ENCODE measurements at regions not wholly inside any gene's neighbourhood (a gene's known extent, or its start where the extent isn't known, plus 50 kb on each side); places are given as distances from the start of the nearest gene placed in this dataset.
"Not testable (repeated sequence)": the region's sequence is repeated elsewhere in the genome, so short reads cannot be mapped to it uniquely, and the experiment has no call there.

GRCh38 chr1:30099587-30100523, 623.5 kb downstream of the MATN1 start:
- Mint-ChIP-seq H3K36me3 (ENCODE audit: low read depth) (no peaks in the 10 kb centered on the region), H3K27ac (no peak overlapping the region), H3K4me1 (ENCODE audit: low read depth) (no peaks in the 10 kb centered on the region), H3K4me3 (no peak overlapping the region), H3K9me3 (no peaks in the 10 kb centered on the region), H3K27me3 (ENCODE audit: insufficient read depth) (peaks cover 23% of the 10 kb centered on the region)
- TF ChIP-seq, protein P1, sequence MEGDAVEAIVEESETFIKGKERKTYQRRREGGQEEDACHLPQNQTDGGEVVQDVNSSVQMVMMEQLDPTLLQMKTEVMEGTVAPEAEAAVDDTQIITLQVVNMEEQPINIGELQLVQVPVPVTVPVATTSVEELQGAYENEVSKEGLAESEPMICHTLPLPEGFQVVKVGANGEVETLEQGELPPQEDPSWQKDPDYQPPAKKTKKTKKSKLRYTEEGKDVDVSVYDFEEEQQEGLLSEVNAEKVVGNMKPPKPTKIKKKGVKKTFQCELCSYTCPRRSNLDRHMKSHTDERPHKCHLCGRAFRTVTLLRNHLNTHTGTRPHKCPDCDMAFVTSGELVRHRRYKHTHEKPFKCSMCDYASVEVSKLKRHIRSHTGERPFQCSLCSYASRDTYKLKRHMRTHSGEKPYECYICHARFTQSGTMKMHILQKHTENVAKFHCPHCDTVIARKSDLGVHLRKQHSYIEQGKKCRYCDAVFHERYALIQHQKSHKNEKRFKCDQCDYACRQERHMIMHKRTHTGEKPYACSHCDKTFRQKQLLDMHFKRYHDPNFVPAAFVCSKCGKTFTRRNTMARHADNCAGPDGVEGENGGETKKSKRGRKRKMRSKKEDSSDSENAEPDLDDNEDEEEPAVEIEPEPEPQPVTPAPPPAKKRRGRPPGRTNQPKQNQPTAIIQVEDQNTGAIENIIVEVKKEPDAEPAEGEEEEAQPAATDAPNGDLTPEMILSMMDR (IDR thresholded peaks at IDR 0.05): no peak
- DNase-seq: no peak

DNA sequence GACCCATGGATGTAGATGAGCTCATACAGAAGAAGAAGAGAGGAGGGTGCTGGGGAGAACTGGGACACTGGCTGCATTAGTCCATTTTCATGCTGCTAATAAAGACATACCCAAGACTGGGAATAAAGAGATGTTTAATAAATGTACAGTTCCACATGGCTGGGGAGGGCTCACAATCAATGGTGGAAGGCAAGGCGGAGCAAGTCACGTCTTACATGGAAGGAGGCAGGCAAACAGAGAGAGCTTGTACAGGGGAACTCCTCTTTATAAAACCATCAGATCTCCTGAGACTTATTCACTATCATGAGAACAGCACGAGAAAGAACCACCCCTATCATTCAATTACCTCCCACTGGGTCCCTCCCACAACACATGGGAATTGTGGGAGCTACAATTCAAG, 625.5 kb downstream of the MATN1 start:
- H3K4me1 Mint-ChIP-seq (ENCODE audit: low read depth); H3K36me3 Mint-ChIP-seq (ENCODE audit: low read depth); H3K4me3 Mint-ChIP-seq; DNase-seq; H3K27ac Mint-ChIP-seq: not testable (repeated sequence)
- H3K27me3 Mint-ChIP-seq (ENCODE audit: insufficient read depth): peaks cover 18% of the 10 kb centered on the region
- H3K9me3 Mint-ChIP-seq: peaks cover 14% of the 10 kb centered on the region

DNA sequence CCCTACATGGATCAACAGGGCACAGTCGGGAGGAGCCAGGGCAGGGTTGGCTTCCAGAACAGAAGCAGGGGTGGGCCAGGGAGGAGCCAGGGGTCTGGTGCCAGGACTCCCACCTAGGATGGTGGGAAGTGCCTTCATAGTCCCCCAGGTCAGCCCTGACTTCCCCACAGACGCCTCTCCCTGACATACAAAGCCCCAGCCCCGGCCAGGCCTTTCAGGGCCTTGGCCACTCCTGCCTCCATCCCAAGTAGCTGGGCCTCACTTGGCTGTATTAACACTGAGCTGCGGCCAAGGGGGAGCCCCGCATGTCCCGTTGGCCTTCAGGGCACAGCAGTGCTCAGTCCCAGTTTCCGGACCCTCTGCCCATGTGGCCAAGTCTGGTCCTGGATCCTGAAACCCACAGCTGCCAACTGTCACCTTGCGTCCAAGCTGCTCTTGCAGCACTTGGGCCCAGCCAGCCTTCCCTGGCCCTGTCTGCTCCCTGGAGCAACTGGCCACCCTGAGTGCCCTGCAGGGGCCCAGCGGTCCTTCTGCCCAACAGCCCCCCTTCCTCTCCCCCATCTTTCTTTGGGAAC, 627.8 kb downstream of the MATN1 start:
- Mint-ChIP-seq H3K36me3 (ENCODE audit: low read depth) (peaks cover 18% of the 10 kb centered on the region), H3K4me3 (no peak overlapping the region), H3K4me1 (ENCODE audit: low read depth) (no peaks in the 10 kb centered on the region), H3K27ac (no peak overlapping the region), H3K27me3 (ENCODE audit: insufficient read depth) (peaks cover 11% of the 10 kb centered on the region), H3K9me3 (peaks cover 35% of the 10 kb centered on the region)
- no peak for DNase-seq
- TF ChIP-seq, protein P1 (IDR thresholded peaks at IDR 0.05): no peak

GRCh38 chr1:30095051-30095450, 628.3 kb downstream of the MATN1 start:
- H3K4me3 Mint-ChIP-seq: no peak overlapping the region
- TF ChIP-seq, protein P1 (IDR thresholded peaks at IDR 0.05): no peak
- no peaks in the 10 kb centered on the region for H3K4me1 Mint-ChIP-seq (ENCODE audit: low read depth)
- H3K27ac Mint-ChIP-seq: no peak overlapping the region
- H3K27me3 Mint-ChIP-seq (ENCODE audit: insufficient read depth): peaks cover 7% of the 10 kb centered on the region
- H3K9me3 Mint-ChIP-seq: peaks cover 35% of the 10 kb centered on the region
- peaks cover 18% of the 10 kb centered on the region for H3K36me3 Mint-ChIP-seq (ENCODE audit: low read depth)
- no peak for DNase-seq

DNA sequence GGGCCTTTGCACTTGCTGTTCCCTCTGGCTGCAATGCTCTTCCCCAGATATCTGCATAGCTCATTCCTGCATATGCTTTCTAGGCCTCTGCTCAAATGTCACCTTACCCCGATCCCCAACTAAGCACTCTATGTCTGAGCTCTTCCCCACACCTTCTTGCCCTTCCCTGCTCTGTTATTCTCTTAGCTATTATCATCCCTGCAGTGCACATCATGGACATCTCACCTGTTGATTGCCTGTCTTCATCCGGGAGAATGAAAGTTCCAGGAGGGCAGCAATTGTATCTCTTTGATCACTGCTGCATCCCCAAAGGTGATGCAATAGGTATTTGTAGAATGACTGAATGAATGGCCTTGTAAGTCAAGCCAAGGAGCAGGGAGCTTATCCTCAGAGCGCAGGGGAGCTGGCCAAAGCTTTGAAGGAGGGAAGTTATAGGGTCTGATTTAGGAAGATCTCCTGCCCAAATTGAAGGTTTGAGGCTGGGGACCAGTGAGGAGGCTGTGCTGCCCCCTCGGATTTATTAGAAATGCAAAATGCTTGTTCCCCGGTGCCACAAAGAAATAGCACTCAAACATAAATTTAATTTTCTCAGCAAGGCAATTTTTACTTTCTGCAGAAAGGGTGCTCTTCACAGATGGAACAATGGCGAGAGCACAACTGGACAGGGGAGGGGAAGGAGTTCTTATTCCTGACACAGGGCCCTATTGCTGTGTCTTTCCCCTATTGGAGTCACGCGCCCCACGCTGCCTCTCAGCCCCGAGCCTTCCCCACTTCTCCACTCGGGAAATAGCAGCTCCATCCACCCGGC, 631.1 kb downstream of the MATN1 start:
- Mint-ChIP-seq H3K27me3 (ENCODE audit: insufficient read depth) (peaks cover 4% of the 10 kb centered on the region), H3K36me3 (ENCODE audit: low read depth) (peaks cover 18% of the 10 kb centered on the region), H3K4me3 (no peak overlapping the region), H3K9me3 (peaks cover 39% of the 10 kb centered on the region), H3K4me1 (ENCODE audit: low read depth) (no peaks in the 10 kb centered on the region), H3K27ac (no peak overlapping the region)
- DNase-seq: no peak
- TF ChIP-seq, protein P1 (IDR thresholded peaks at IDR 0.05): no peak

Measured in HFFc6 (cell line).